GM21360 (cell line): ENCODE measurements at regions not wholly inside any gene's neighbourhood (a gene's known extent, or its start where the extent isn't known, plus 50 kb on each side); places are given as distances from the start of the nearest gene placed in this dataset.

Experiments used
- ATAC-seq: cut with Tn5 transposase; IDR thresholded peaks from one replicate; pipeline ENCODE4 v1.9.1; 2021; ENCODE audit warnings: mild to moderate bottlenecking, moderate library complexity; ENCODE audit not compliant: unreplicated experiment

DNA sequence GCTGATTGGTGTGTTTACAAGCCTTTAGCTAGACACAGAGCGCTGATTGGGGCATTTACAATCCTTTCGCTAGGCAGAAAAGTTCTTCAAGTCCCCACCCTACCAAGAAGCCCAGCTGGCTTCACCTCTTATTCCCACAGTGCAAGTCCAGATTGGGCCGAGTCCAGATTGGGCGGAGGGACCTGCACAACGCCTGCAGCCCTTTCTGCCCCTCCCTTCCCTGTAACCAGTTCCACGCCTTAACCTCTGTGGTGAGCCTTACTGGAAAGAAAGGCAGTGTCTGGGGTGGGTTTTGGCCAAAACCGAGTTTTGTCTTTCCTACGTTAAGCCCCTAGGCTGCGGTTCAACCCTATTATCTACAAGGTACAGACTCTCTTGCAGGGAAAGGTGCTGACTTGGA is 268.7 kb downstream of the ZEB1 start:
- no peak for ATAC-seq

DNA sequence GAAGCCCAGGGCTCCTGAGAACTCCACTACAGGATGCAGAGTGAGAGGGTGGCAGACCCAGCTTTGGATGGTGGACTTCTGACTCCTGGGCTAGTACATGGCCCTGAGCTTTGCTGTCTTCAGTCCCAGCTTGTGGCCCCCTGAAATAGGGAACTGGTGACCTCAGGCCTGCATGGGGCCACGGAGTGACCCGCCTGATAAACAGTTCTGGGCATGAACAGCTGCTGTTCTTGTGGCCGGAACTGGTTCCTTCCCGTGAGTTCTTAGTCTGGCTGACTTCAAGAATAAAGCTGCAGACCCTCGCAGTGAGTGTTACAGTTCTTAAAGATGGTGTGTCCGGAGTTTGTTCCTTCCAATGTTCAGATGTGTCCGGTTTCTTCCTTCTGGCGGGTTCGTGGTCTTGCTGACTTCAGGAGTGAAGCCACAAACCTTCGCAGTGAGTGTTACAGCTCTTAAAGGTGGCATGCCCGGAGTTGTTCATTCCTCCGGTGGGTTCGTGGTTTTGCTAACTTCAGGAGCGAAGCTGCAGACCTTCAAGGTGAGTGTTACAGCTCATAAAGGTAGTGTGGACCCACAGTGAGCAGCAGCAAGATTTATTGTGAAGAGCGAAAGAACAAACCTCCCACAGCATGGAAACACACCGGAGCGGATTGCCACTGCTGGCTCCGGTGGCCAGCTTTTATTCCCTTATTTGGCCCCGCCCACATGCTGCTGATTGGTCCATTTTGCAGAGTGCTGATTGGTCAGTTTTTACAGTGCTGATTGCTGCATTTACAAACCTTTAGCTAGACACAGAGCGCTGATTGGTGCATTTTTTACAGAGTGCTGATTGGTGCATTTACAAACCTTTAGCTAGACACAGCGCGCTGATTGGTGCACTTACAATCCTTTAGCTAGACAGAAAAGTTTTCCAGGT is 268.0 kb downstream of the ZEB1 start:
- ATAC-seq: no peak

DNA sequence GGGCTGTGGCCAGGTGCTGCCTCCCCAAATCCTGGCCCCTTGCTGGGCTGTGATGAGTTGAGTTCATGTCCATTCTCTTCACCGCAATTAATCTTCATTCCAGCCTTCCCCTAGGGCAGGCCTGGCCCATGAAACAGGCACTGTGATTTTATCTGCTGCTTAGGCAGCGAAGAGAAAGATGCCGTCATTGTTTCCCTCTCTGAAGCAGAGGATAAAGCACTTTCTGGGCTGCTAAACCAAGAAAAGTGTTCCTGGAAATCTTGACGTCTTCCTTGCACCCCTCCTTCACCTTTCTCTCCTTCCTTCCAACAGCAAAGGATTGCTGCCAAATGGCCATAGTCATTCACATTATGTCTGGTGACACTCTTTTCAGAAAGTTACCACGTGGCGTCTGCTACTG is 265.9 kb downstream of the ZEB1 start:
- no peak for ATAC-seq

DNA sequence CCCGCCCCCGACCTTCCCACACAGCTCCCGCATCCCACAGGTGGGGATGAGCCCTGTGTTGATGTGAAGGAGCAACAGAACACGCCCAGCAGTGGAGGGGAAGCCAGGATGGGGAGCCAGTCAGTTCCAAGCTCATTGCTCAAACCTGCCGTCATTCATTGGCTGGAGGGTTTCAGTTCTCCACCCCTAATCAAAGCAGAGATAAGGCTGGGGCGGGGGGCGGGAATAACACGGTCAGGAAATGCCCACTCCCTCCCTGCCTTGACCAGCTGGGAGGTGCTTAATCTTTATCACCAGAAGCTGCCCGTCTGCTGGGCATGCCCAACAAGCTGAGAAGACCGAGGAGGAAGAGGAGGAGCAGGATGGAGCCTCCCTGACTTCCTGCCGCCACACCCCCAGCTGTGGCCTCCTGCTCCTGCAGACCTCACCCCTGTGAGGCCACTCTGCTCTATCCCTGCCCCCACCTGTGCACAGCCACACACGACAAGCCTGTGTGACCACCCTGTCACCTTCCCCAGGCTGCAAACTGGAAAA is 265.1 kb downstream of the ZEB1 start:
- ATAC-seq: no peak

DNA sequence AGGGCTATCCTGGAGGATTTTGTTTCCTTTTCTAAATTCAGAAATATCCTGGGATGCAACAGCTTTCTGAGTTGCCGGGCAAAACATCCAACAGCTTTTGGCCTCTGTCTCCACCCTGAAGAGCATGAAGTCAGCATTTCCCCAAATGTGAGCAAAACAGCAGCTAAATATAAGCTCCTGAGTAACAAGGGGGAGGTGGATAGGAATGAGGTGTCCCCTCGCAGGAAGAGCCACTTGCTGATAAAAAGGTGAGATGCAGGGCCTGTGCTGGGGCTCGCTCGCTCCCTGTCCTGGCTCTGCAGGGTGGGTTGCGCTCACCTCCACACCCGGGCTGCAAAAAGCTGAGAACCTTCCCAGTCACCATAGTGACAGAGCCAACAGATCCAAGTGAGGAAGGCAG is 264.3 kb downstream of the ZEB1 start:
- no peak for ATAC-seq

DNA sequence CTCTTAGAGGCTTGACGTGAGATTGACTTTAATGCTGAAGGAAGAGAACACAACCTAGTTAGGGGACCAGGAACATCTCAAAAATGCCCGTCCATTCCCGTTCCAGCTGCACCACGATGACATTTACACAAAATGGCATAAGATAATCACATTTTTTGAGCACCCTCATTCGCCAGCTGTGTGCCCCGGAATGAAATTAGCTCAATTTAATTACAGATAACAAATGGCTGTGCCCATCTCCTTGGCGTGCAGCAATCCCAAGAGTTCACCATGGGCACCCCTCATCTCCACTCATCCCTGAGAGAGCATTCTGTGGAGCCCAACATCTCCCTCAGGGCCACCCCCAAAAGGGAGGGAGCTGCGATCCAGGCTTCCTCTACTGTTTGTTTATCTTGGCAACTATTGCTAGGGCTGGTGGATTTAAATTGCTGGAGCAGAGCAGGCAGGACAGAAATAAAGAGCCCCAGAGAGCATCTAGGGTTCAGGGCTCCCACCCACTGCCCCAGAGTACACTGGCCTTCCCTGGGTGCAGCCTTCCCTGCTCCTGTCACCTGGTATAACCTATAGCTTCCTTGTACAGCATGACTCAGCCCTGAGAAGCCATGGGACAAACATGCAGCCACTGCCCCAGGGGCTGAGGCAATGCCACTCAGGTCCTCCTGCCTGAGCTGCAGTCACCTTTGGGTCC is 263.5 kb downstream of the ZEB1 start:
- no peak for ATAC-seq

DNA sequence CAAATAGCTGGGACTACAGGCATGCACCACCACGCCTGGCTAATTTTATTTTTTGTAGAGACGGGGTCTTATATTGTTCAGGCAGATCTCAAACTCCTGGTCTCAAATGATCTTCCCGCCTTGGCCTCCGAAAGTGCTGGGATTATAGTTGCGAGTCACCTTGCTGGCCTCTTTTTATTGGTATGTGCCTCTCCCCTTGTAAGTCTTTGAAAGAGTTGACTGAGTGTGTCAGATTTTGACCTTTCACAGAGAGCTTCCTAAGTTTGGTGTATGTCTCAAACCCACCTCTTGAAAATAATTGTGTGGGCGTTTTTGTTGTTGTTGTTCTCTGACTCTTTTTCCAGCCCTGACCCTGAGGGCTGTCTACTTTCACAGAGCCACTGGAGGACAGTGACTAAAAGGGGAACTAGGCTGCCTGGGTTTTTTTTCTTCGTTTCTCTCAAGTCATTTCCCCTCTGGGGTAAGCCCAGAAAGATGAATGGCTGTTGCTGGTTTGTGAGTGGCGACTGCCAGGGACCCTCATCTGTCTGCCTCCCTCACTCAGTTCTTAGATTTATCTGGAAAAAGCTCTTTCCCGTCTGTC is 262.8 kb downstream of the ZEB1 start:
- peak; percentile 66 for ATAC-seq

DNA sequence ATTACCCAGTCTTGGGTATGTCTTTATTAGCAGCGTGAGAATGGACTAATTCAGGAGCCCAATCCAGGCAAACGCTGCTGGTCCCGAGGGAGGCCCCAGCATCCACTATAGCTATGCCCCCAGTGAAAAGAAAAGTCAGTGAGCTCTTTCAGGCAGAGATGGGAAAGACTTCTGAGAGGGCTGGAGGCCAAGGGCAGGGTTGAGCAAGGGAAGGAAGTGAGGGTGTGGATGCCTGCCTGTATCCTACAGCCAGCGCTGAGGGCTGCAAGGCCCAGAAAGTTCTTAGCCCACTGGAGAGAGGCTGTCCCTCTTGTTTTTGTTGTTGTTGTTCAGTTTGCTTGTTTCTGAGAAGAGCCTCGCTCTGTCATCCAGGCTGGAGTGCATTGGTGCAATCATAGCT is 261.6 kb downstream of the ZEB1 start:
- no peak for ATAC-seq
